ENCODE measurements at regions not wholly inside any gene's neighbourhood (a gene's known extent, or its start where the extent isn't known, plus 50 kb on each side); places are given as distances from the start of the nearest gene placed in this dataset.

- TF ChIP-seq CTCF (IDR thresholded peaks at IDR 0.05; ENCODE audit: low read depth, low read length, poor library complexity, severe bottlenecking) (no peak), EZH2phosphoT487 (IDR thresholded peaks at IDR 0.05; ENCODE audit: borderline replicate concordance, low read length) (no peak)
These were observed 94.3 kb upstream of the ZFHX3 start for GRCh38 chr16:73142053-73142854.

Data from DOHH2 (cell line).